Epithelial cell of proximal tubule (primary cell): ENCODE measurements at regions not wholly inside any gene's neighbourhood (a gene's known extent, or its start where the extent isn't known, plus 50 kb on each side); places are given as distances from the start of the nearest gene placed in this dataset.
"Not testable (repeated sequence)": the region's sequence is repeated elsewhere in the genome, so short reads cannot be mapped to it uniquely, and the experiment has no call there.

Source experiments
- DNase-seq: peaks from one replicate; pipeline ENCODE4 v3.0.0-alpha.2; 2011; ENCODE audit warnings: low read depth
- H3K4me3 ChIP-seq: 2 replicates; pipeline ENCODE4 v1.5.1; 2011; ENCODE audit warnings: low read depth, mild to moderate bottlenecking, low read length
- TF ChIP-seq, protein P1 (sequence below): conservative IDR thresholded peaks from 2 replicates; pipeline ENCODE4 v1.5.1; 2012; ENCODE audit warnings: low read depth, mild to moderate bottlenecking, low read length

DNA sequence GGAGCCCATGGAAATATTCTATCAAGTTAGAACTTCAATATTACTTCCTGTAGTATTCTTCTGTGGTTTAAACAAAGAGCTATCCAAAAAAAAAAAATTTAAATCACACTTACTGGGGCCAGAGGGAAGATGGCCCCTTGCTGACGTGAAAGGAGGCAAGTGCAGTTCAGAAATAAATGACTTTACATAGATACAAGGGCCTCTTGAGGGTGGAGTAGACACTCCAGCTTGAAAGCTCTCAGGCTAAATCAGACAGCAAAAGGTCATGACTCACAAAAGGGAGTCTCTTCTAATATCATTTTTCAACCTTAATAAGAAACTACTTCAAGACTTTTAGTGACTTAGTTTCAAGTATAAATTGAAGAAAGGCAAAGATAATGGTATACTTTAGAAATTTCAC, 1160.3 kb downstream of the FAM181B start:
- H3K4me3 ChIP-seq = no peak overlapping the region
- DNase-seq = no peak
- TF ChIP-seq, protein P1, sequence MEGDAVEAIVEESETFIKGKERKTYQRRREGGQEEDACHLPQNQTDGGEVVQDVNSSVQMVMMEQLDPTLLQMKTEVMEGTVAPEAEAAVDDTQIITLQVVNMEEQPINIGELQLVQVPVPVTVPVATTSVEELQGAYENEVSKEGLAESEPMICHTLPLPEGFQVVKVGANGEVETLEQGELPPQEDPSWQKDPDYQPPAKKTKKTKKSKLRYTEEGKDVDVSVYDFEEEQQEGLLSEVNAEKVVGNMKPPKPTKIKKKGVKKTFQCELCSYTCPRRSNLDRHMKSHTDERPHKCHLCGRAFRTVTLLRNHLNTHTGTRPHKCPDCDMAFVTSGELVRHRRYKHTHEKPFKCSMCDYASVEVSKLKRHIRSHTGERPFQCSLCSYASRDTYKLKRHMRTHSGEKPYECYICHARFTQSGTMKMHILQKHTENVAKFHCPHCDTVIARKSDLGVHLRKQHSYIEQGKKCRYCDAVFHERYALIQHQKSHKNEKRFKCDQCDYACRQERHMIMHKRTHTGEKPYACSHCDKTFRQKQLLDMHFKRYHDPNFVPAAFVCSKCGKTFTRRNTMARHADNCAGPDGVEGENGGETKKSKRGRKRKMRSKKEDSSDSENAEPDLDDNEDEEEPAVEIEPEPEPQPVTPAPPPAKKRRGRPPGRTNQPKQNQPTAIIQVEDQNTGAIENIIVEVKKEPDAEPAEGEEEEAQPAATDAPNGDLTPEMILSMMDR = no peak

DNA sequence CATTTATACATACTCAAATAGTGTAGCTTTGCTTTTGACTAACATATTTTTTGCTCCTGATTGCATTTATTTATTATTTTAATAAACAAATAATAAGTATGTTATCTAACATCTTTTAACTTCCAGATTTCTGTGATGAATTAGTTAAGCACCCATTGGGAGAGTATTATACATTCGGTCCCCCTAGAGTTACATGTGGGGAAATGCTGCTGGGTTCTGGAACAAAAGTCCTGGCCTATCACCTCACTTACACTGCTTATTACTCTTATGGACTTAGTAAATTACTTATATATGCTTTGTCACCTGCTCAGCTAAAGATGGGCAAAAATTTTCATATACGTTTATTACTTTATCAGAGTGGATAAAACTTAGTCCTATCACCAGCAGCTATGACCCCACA, 1163.0 kb downstream of the FAM181B start:
- no peak overlapping the region for H3K4me3 ChIP-seq
- no peak for DNase-seq
- TF ChIP-seq, protein P1 = no peak

DNA sequence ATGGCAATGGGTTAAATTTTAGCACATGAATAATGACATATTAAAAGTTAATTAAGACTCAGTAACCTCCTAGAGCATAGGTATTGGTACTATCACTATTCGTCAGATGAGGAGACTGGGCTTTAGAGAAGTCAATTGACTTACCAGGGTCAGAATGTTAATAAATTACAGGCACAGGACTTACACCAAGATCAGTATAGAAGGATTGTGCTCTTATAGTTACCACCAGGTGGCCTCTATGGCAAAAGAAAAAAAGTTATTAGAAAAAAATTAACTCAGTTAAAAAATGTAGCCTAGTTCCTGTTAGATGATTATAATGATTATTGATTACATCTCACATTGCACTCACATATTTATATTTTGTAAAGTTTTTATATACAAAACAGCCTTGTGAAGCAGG, 1163.7 kb downstream of the FAM181B start:
- no peak overlapping the region for H3K4me3 ChIP-seq
- TF ChIP-seq, protein P1 = peak; percentile 13
- no peak for DNase-seq

DNA sequence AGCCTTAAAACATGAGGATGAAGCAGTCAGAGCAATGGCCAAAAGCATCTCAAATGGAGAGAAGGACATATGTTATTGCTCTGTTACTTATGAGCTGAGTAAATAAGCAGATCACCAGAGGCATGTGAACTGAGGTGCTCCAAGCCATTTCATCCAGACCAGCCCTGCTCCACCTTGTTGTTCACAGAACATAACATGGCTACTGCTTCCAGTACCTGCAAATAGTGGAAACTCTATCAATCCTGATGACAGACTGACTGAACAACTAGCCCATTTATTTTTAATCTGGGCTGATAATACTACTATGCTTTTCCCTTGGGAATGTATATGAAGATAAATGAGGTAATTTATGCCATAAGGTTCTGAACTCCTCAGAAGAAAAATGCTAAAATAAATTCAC, 1164.7 kb downstream of the FAM181B start:
- TF ChIP-seq, protein P1 = no peak
- no peak for DNase-seq
- H3K4me3 ChIP-seq = no peak overlapping the region

DNA sequence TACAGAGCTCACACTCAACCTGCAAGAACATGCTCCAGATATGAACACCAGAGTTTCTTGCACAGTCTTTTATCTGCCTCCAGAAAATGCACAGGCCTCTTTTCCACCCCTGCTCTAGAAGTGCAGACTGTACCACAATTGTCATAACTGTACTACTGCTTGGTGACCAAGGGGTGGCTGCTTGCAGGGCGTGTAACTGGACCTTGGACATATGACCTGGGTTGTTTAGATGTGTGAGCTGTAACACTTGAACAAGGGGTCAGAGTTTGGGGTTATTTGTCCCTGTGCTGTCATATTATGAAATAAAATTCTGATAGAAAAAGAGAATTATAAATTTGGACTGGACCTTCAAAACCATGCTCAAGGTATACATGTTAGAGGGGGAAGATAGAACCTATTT, 1185.5 kb downstream of the FAM181B start:
- TF ChIP-seq, protein P1 = no peak
- no peak for DNase-seq
- no peak overlapping the region for H3K4me3 ChIP-seq

DNA sequence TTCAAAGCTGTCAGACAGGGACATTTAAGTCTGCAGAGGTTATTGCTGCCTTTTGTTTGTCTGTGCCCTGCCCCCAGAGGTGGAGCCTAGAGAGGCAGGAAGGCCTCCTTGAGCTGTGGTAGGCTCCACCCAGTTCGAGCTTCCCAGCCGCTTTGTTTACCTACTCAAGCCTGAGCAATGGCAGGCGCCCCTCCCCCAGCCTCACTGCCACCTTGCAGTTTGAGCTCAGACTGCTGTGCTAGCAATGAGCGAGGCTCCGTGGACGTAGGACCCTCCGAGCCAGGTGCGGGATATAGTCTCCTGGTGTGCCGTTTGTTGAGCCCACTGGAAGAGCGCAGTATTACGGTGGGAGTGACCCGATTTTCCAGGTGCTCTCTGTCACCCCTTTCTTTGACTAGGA, 1193.9 kb downstream of the FAM181B start:
- DNase-seq, H3K4me3 ChIP-seq: not testable (repeated sequence)

DNA sequence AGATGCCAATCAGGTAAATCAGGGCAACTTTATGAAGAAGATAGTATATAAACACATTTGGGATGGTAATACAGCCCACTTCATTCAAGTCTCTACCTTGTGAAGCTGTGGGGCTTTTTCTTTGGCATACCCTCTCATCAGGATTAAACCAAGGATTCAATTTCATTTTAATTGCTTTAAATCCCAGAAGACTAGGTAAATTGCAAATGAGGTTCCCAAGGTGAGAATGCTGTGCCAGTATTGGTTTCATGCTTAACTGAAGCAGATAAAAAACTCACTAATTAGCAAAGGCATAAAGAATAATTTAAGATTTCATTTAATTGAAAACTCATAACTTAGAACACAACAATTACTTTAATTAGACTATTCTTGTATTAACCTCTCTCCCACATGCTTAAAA, 1218.1 kb downstream of the FAM181B start:
- no peak for DNase-seq
- TF ChIP-seq, protein P1 = no peak
- H3K4me3 ChIP-seq = no peak overlapping the region
